Bronchial epithelial cell (primary cell): ENCODE measurements at regions not wholly inside any gene's neighbourhood (a gene's known extent, or its start where the extent isn't known, plus 50 kb on each side); places are given as distances from the start of the nearest gene placed in this dataset.

Experiments
- DNase-seq: peaks from one replicate; pipeline ENCODE4 v3.0.0-alpha.2; 2010; ENCODE audit warnings: low read depth
- FAIRE-seq: peaks from 2 replicates; lab custom pipeline; 2011; peaks lifted over from hg19 to GRCh38; lab: Jason Lieb, UNC
- H3K27me3 ChIP-seq: 2 replicates; pipeline ENCODE4 v1.5.1; 2011; ENCODE audit warnings: low read length; ENCODE audit not compliant: control insufficient read depth, insufficient read depth
- H3K36me3 ChIP-seq: 2 replicates; pipeline ENCODE4 v1.5.1; 2011; ENCODE audit warnings: low read length; ENCODE audit not compliant: control insufficient read depth, insufficient read depth
- H3K4me3 ChIP-seq: 2 replicates; pipeline ENCODE4 v1.5.1; 2011; ENCODE audit warnings: mild to moderate bottlenecking, low read depth, low read length, control low read depth
- TF ChIP-seq, protein P1 (sequence below): IDR thresholded peaks from 2 replicates; pipeline ENCODE4 v1.5.1; 2011; ENCODE audit warnings: mild to moderate bottlenecking, moderate library complexity, low read length, control low read depth, inconsistent platforms; ENCODE audit not compliant: insufficient read depth, severe bottlenecking

DNA sequence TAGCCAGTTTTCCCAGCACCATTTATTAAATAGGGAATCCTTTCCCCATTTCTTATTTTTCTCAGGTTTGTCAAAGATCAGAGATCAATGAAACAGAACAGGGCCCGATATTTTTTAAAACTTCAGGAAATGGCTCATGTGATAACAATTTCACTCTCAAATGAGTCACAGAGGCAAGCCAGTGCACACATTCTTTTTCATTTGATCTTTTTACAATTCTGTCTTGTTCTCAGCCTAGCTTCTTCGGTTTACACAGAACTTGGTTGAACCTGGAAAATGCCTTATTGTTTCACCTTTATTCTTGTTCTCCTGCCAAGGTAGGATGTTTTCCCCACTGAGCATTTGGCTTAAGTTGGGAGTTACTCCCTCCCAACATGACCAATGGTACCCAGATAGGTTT lies 258.9 kb downstream of the COL12A1 start:
- no peaks in the 10 kb centered on the region for H3K27me3 ChIP-seq
- no peaks in the 10 kb centered on the region for H3K36me3 ChIP-seq
- FAIRE-seq (no peak), DNase-seq (peak; percentile 77)
- TF ChIP-seq, protein P1, sequence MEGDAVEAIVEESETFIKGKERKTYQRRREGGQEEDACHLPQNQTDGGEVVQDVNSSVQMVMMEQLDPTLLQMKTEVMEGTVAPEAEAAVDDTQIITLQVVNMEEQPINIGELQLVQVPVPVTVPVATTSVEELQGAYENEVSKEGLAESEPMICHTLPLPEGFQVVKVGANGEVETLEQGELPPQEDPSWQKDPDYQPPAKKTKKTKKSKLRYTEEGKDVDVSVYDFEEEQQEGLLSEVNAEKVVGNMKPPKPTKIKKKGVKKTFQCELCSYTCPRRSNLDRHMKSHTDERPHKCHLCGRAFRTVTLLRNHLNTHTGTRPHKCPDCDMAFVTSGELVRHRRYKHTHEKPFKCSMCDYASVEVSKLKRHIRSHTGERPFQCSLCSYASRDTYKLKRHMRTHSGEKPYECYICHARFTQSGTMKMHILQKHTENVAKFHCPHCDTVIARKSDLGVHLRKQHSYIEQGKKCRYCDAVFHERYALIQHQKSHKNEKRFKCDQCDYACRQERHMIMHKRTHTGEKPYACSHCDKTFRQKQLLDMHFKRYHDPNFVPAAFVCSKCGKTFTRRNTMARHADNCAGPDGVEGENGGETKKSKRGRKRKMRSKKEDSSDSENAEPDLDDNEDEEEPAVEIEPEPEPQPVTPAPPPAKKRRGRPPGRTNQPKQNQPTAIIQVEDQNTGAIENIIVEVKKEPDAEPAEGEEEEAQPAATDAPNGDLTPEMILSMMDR, result no peak
- H3K4me3 ChIP-seq, result no peak overlapping the region

GRCh38 chr6:74942130-74942529 lies 263.7 kb downstream of the COL12A1 start:
- peak; percentile 39 for DNase-seq
- Histone ChIP-seq H3K4me3 (no peak overlapping the region), H3K27me3 (no peaks in the 10 kb centered on the region), H3K36me3 (no peaks in the 10 kb centered on the region)
- TF ChIP-seq, protein P1, result no peak
- no peak for FAIRE-seq

GRCh38 chr6:74941424-74941823 lies 264.4 kb downstream of the COL12A1 start:
- no peak overlapping the region for H3K4me3 ChIP-seq
- no peaks in the 10 kb centered on the region for H3K36me3 ChIP-seq
- TF ChIP-seq, protein P1, result no peak
- H3K27me3 ChIP-seq, result no peaks in the 10 kb centered on the region
- FAIRE-seq (no peak), DNase-seq (no peak)

DNA sequence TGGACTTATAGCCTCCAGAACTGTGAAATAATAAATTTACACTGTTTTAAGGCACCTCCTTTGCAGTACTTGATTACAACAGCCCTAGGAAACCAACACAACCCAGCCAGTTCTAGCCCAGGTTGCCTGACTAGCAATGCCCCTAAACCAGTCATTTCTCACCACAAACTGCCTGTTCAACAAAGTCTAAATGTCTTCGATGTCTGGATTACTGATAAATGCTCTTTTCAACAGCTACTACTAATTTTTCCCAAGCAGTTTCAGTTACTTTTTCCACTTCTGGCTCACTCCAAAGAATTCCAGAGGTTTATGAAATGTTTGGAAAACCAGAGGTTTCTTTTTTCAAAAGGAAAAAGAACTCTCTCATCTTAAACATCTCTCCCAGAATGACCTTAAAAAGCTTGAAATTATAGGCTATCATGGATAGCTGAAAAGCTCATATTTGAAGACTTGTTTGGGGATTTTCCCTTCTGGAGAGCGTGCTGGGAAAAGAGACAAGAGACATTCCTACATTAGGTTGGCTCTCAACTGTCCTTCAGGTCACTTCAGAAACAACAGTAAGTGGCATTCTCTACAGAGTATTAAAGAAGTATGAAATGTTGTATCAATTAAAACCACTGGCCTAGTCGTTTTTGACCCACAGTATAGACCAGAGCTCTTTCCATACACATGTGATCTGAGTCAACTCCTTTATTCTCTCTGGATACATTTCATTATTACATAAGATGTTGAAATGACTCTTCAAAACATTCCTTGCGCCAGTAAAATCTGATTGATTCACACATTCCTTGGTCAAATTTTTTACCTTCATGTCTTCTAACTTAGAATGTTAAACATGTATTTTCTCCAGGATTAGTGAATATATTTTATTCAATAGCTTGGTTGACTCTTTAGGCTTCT lies 265.9 kb downstream of the COL12A1 start:
- DNase-seq, result peak; percentile 43
- FAIRE-seq, result no peak
- Histone ChIP-seq H3K4me3 (no peak overlapping the region), H3K27me3 (no peaks in the 10 kb centered on the region), H3K36me3 (no peaks in the 10 kb centered on the region)
- TF ChIP-seq, protein P1, result no peak

DNA sequence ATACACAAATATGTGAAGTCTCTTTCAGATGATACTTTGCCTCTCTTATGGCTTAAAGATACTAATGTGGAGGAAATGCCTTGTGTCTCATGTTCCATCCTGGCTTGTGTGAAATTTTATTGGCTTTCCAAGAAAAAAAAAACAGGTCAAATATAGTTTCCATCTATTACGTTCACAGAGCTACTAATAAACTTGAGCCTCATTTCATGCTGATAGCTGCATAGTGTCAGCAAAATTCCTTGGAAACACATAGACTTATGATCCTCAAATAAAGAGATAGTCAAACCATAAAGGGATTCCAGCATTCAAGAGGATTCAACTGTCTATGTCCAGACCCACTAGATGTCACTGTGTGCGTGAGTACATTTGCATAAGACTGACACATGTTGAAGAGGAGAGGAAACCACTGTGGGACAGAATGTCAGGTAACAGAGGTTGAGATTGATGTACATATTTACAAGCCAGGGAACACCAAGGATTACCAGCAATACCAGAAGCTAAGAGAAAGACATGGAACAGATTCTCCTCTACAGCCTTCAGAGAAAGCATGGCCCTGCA lies 266.6 kb downstream of the COL12A1 start:
- Histone ChIP-seq H3K4me3 (no peak overlapping the region), H3K36me3 (no peaks in the 10 kb centered on the region), H3K27me3 (no peaks in the 10 kb centered on the region)
- TF ChIP-seq, protein P1, result no peak
- FAIRE-seq (no peak), DNase-seq (peak; percentile 15)
